GM13977 (cell line): ENCODE measurements at regions not wholly inside any gene's neighbourhood (a gene's known extent, or its start where the extent isn't known, plus 50 kb on each side); places are given as distances from the start of the nearest gene placed in this dataset.

Source experiments
- DNase-seq: peaks from one replicate; pipeline ENCODE4 v3.0.0; 2012; ENCODE audit warnings: low spot score
- CTCF ChIP-seq: IDR thresholded peaks from 2 replicates; pipeline ENCODE4 v1.5.1; 2012; ENCODE audit warnings: mild to moderate bottlenecking, control low read depth; ENCODE audit not compliant: insufficient read depth; ENCODE audit errors: extremely low read depth, missing control alignments
- in situ Hi-C: fragments of 300-500 bp; cut with MboI; formaldehyde crosslinking; loops from one replicate; pipeline ENCODE4 v1.12.0; 2022; ENCODE audit warnings: low sequenced_read_pairs, low pct_unique_long_range_greater_than_20kb, mixed read lengths, inconsistent platforms; ENCODE audit not compliant: unreplicated experiment

- TF ChIP-seq CTCF = no peak
- in situ Hi-C loops = no loop called here
- no peak for DNase-seq
Observed at GRCh38 chr2:17061028-17061427, 395.4 kb upstream of the CYRIA start.

GRCh38 chr2:17059458-17059857 lies 393.8 kb upstream of the CYRIA start:
- TF ChIP-seq CTCF = no peak
- no peak for DNase-seq
- in situ Hi-C loops = no loop called here

- TF ChIP-seq CTCF = no peak
- in situ Hi-C loops = no loop called here
- DNase-seq = no peak
Observed at GRCh38 chr2:17058772-17059402, 393.3 kb upstream of the CYRIA start.

- in situ Hi-C loops = no loop called here
- no peak for TF ChIP-seq CTCF
- no peak for DNase-seq
Observed at GRCh38 chr2:17057109-17058017, 391.7 kb upstream of the CYRIA start.

GRCh38 chr2:17056236-17056635 lies 390.6 kb upstream of the CYRIA start:
- in situ Hi-C loops = no loop called here
- no peak for TF ChIP-seq CTCF
- DNase-seq = no peak

GRCh38 chr2:17052001-17052400 lies 386.4 kb upstream of the CYRIA start:
- TF ChIP-seq CTCF = no peak
- in situ Hi-C loops = no loop called here
- no peak for DNase-seq
